T1000 (cell line): ENCODE measurements at regions not wholly inside any gene's neighbourhood (a gene's known extent, or its start where the extent isn't known, plus 50 kb on each side); places are given as distances from the start of the nearest gene placed in this dataset.

Experiments
- DNase-seq: peaks from one replicate; lab custom pipeline; 2025; ENCODE audit warnings: mixed read lengths; lab: John Stamatoyannopoulos, UW

DNA sequence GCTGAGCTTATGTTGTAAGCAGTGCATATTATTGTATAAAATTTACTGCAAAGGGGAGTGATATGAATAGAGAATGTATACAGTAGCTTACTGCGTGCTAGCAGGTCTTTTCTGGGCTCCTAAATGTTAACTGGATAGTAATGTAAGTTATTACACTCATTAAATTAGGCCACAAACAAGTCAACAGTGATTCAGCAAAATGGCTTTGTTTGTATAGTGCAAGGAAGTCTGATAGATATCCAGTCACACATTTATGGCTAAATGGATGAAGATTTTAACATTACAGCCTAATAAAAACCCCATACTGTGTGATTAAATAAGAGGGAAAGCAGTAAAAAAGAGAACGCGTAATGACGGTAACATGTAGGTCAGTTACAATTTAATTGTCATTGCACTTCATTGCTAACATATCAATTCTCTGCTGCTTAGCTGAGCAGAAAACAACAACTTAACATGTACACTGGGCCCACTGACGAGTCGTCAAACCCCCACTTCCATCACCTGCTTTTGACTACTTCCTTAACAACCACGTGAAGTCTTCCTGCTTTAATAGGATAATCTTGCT, 665.0 kb upstream of the FANCL start:
- DNase-seq, result no peak

GRCh38 chr2:58904095-58904494, 663.0 kb upstream of the FANCL start:
- no peak for DNase-seq

DNA sequence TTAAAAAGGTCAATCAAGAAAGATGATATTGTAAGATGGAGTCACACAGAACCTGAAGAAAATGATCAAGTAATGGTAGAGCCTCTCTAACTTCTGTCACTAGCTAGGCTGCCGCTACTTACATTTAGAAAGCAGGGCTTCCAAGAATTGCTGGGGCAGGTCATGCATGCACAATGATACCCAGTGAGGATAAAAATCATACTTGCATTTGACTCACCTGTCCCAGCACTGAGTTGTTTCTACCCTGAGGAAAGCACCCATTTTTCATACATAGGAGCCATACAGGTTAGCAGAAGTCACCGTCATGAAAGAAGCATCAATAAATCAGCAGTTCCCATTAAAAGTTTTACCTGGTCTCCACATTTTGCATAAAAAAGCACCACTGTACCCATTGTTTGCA, 662.3 kb upstream of the FANCL start:
- DNase-seq, result no peak

- DNase-seq, result no peak
Measured at GRCh38 chr2:58900246-58901027, 659.3 kb upstream of the FANCL start.

DNA sequence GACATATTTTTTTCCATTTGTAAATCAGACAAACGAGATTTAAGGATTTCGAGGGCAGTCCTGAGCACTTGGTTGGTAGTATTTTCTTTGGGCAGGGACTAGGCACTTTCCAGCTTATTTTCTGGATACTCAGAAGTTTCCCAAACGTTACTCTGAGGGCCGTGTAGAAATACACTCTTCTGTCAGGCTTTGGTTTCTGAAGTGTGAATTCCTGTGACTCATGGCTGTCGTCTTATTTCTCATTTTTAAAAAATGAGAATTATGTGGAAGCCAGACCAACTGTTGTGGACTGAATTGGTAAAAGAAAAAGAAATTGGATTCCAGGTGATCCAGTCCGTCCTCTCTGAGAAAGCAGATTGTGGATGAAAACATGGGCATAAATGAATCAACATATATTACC, 658.6 kb upstream of the FANCL start:
- DNase-seq, result no peak

DNA sequence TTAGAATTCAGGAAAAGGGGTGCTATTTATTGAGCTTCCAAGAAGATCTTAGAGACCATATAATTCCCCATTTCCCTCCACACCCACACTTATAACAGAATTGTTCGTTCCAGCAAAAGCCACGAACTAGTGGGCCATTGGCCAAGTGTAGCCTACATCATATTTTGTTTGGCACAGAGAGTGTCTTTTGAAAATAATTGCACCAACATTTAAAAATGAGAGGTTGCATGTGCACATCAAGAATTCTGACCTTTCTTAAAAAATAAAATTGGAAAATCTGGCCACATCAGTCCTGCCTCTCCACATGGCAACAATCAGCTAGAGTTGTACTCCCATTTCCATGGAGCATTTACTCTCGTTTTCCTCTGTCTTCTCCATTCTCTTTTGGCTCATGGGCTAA, 655.5 kb upstream of the FANCL start:
- DNase-seq, result no peak

- DNase-seq, result no peak
Measured at GRCh38 chr2:58895857-58896256, 654.7 kb upstream of the FANCL start.

- no peak for DNase-seq
Measured at GRCh38 chr2:58893656-58894351, 652.7 kb upstream of the FANCL start.

- DNase-seq, result no peak
Measured at GRCh38 chr2:58891828-58892377, 650.8 kb upstream of the FANCL start.

DNA sequence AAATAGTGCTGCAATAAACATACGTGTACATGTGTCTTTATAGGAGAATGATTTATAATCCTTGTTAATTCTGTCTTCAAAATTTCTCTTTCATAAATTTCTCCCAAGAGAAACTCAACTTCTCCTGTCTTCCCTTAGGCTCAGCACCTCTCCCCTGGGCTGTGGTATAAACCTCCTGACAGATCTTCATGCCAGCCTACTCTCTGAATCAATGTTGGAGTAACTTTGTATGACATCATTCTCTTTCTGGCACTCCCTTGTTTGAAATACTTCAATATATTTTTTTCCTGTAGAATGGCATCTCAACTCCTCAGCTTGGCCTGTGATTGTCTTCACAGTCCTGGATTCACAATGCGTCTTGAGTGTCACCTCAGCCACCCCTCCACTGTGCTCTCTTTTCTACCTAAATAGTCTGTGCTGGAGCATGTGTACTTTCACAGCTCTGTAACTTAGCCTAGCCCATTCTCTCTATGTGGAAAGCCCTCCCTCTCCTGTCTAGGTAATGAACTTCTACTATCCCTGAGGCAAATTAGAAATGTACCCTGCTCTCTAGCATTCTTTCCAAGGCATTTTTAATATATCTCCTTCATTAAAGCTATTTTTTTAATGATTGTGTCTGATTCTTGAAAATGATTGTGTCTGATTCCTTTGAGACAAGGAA, 649.9 kb upstream of the FANCL start:
- no peak for DNase-seq

DNA sequence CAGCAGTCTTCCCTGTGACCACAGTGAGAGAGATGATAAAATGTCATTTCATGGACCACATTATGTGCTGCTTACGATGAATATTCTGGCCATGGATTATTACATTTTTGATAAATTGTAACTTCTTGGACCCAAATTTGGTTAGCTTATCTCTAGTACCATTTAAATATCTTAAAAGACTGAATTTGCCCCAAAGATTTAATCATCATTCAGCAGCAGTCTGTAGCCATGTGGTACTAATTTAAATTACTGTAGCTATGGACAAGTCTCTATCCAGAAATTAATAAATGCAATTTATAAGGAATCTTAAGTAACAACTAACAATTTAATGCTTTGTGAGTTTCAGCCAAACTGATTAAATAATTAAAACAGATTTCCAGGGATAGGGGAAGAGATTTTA, 644.9 kb upstream of the FANCL start:
- no peak for DNase-seq

DNA sequence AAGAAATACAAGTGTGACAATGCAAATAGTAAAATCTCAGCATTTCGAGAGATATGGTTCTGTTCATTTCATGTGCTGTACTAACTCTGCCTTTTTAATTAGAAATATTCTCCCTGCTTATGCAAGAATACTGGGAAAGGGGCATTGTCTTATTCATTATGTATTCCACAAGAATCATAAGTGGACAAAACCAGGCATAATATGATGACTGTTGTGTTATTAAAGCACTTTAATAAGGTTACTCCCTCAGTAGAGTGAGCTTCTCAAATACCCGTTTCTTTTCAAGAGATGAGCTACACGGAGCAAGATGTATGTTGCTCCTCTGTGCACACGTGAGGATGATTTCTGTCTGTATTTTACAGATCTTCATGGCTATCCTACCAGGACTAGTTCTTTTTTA, 638.7 kb upstream of the FANCL start:
- no peak for DNase-seq

DNA sequence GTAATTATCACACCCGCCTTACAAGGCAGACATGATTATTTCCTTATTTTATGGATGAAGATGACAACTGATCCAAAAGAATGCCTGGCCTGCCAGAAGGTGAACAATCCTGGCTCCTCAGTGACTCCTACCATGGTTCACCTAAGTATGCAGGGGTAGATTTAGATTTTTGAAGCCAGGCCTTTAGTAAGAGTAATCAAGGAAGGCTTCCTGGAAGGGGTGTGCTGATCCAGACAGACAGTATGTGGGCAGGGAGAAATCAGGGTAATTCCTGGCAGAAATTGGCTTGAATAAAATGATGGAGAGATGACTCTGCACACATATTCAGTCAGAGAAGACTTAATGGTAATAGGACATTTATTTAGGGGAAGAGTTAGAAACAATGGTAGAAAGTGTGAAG, 637.7 kb upstream of the FANCL start:
- DNase-seq, result no peak

DNA sequence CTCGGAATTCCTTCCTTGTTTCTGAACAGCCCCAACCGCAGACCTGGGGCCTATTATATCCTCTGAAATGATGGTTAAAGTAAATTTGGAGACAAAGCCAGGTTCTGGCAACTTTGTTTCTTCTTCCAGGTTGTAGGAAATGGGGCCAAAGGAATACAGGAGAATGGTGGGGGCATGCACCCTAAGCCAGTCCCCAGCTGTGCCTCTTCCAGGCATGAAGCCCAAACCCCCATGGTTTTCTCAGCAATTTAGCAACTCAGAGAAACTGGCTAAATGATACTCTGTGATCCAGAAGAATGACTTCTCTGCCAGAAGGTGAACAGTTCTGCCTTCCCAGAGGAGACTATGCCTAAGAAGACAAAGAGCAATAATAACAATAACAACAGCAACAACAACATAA, 635.0 kb upstream of the FANCL start:
- DNase-seq, result no peak

DNA sequence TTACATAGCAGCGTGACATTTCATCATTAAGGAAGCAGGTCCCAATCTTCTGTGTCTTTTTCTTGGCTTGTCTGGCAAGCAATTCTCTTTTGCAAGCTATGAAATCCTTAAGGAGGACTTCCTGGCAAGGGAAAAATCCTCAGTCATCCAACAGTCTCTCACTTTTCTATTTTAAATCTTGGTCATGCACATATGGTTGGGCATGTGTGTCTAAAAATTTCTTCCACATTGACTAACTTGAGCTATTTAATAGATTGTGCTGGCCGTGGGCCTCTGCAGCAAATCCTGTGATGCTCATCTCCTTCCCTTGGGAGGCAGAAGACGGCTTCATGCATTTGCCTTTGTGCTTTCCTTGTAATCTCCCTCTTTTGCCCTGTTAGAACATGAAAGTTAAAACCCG, 634.3 kb upstream of the FANCL start:
- DNase-seq, result no peak

DNA sequence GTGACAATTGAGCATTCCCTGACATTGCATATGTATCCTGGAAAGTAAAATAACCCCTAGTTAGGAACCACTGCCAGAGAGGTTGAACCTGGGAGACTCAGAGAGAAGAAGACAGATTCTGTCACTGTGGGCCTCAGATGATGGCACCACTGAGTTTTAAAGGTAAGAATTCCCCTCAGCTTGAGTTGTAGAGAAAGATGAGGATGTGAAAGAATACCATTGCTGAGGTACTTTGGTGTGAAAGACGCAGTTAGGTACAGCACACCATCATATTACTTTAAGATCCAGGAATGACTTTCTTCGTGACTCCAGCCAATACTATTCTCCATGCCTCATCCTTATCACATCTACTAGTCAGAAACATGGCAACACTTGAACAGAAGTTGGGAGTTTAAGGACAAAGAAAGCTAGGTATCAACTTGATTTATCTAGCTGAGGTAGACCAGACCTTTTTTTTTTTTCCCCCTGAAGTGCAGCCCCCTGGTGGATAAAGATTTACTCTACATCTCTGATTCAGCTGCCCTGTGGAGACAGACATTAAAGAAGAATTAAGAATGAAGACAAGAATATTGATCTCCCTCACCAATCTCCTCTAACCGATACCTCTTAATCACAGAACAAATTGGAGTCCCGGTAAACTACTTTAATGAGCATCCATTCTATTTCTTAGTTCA, 630.5 kb upstream of the FANCL start:
- DNase-seq, result no peak

- no peak for DNase-seq
Measured at GRCh38 chr2:58870704-58871103, 629.6 kb upstream of the FANCL start.

DNA sequence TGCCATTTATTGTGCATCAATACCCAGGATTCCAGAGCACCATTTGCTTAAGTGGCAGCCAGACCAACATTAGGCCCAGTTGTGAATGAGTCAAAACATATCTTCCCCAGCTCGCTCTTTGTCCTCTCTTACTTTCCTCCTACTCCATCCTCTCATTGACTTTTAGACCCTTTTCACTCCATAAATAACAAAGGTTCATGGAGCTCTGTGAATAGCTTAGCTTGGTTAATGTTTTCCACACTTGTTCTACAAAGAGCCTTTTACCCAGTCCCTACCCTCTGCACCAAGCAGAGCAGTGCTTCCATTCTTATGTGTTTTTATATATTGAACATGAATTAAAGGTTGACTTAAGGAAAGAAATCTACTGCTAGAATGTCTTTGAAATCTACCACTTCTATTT, 625.8 kb upstream of the FANCL start:
- DNase-seq, result no peak

- DNase-seq, result no peak
Measured at GRCh38 chr2:58866527-58866926, 625.4 kb upstream of the FANCL start.

DNA sequence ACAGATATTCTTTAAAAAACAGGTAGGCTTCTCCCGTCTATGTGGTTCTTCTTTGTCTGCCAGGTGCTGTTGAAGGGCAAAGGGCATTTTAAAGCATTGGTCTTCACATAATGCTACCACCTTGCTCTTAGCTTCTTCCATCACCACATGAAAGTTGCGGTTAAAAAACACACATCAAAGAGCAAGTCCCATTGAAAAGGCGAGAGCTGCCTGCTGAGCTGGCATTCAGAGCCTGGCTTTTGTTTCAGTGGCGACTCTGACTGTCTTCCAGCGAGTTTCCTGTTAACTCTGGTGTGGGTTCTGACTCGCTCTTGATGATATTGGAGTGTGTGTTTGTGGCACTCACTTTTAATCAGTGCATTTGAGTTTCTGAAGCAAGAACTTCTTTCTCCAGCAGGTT, 624.9 kb upstream of the FANCL start:
- DNase-seq, result no peak

- no peak for DNase-seq
Measured at GRCh38 chr2:58865436-58865835, 624.3 kb upstream of the FANCL start.

DNA sequence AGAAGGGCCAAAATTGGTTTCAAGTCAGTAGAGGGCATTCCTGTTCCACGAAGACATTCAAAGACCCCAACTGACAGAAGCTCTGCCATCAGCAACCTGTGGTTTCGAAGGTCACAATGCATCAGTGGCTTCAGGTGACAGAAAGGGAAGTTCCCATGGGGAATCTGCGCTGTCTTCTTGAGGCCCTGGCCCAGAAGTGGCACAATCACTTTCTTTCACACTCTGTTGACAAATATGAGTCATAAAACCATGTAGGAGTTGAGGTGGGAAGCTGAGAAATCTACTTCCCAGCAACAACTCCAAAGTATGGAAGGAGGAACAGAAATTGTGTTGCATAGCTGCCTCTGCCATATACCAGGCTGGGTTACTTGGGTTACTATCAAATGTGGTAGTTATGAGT, 621.1 kb upstream of the FANCL start:
- DNase-seq, result no peak
